ENCODE measurements at regions not wholly inside any gene's neighbourhood (a gene's known extent, or its start where the extent isn't known, plus 50 kb on each side); places are given as distances from the start of the nearest gene placed in this dataset.

DNA sequence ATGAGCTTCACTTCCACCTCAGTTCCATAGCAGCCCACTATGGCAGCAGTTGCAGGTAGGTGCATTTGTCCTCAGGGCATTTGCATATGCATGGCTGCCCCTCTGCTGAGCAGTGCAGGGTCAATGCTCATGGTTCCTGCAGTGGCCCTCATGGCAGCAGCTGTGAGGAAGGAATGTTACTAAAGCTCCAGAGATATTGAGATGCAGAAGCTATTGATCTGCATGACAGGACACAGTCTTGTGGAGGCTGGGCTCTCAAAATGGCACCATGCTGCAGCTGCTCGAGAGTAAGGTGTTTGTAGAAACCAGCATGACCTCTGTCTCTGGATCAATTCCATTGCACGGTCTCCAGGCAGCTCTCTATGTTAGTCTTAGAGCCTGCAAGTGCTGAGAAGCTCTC, 179.2 kb upstream of the PCDH18 start:
- no peak for DNase-seq (ENCODE audit: low spot score)
- in situ Hi-C loops (cut with HindIII; ENCODE audit: low sequenced_read_pairs): no loop called here

DNA sequence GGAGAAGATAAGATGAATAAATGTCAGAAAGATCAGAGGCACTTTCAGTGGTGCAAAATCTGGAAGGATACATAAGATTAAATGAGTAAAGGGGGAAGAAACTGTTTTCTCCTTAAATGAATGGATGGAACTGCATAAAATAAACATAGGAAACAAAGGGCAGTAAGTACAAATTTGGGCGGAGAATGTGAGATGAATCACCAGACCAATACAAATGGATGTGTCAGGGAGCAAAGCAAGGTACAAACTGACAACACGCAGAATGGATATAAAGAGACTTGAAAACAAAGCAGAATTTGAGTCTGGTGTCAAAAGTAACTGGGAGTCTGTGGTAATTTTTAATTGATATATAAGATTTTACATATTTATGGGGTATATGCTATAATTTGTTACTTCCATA, 175.3 kb upstream of the PCDH18 start:
- in situ Hi-C loops (cut with HindIII; ENCODE audit: low sequenced_read_pairs): no loop called here
- DNase-seq (ENCODE audit: low spot score): no peak

DNA sequence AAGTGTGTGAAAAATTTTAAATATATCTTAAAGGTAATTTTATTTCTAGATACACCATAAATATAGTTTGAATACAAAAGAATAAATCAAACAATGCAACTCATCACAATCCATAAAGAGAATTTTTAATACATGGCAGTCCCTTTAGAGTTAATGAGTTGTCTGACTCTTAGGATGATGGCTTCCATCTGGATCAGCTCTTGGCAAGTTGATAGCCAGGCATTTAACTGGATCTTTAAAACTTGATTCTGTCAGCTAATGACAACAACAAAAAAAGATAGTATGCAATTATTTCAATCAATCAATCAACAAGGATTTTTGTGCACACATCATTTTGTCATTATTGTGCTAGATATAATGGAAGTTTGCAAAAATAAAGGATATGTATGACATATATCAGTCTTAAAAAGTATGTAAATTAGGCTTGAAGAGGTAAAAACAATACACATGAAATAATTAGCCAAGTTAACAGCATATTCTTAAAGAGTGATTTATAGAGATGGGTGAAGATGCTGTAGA, 174.9 kb upstream of the PCDH18 start:
- DNase-seq (ENCODE audit: low spot score): no peak
- in situ Hi-C loops (cut with HindIII; ENCODE audit: low sequenced_read_pairs): no loop called here

DNA sequence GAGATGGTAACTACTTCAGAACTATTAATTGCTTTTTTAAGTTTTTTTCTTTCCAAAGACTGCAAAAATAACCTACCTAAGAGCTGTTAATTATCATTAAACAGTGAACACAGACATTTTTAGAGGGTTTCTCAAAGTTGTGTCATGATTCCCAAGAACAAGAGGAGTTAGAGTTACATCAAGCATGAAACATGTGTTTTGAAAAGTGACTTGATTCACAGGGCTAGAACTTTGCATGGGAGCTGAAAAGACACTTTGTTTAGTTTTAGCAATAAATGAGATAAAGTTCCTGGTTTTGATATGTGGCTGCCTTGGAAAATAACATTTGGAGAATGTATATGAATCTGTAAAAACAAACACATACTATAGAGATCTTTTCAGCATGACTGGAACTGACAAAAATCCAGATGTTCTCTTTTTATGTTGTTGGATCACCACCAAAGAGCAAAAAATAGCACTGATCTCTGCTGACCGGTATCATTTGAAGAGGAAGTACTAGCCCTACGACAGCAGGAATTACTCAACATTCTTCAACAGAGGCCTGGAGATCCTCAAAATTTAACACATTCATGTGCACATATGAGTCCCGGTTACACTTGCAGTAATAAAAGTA, 173.0 kb upstream of the PCDH18 start:
- DNase-seq (ENCODE audit: low spot score): no peak
- in situ Hi-C loops (cut with HindIII; ENCODE audit: low sequenced_read_pairs): no loop called here

DNA sequence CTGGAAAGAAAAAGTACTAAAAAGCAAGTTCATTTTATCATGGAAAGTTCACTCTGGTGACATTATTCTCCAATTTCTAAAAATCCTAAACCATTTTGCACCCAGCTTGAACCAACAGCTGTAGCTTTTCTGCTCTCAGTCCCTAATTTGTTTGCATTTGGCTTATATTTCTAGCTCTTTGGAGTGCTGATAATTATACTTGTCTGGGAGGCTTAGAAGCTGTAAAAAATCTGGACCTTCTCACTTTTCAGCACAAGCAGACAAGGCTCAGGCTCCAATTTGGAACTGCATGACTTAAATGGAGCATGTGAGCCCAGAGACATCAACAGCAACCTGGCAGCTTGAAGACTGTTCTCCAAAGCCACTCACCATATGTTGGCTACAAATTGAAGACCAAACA, 170.9 kb upstream of the PCDH18 start:
- DNase-seq (ENCODE audit: low spot score): no peak
- in situ Hi-C loops (cut with HindIII; ENCODE audit: low sequenced_read_pairs): no loop called here

DNA sequence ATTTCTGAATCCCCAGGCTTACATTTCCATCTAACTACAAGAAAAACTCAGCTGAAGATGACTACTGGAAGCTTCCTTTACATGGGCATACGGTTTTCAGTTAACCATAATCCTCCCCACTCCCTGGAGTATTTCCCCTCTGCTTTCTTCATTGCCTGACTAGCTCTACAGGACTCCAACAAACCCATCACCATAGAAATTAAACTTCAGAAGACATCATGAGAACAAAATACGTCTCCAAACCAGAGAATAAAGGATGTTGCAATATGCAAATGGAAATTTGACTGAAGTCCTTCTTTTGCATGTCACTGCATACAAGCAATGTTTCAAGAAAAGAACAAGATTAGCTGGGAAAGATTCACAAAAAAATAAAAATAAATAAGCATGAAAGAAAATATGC, 170.2 kb upstream of the PCDH18 start:
- in situ Hi-C loops (cut with HindIII; ENCODE audit: low sequenced_read_pairs): no loop called here

DNA sequence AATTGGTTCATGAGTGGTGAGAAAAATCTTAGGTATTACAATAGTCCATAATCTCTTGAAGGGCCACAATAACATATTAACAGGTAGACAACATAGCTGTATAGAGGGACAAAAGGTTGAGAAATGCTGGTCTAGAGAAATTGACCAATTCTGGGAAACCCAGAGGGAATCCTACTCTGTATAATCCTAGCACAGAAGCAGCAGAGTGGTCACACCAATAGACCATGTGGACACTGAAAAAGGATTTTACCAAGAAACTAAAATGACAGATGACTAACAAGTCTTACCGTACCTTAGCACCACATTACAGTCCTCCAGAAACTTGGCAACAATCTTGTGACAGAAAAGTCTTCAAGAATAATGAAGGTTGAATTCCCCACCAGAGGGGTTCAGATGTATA, 169.1 kb upstream of the PCDH18 start:
- in situ Hi-C loops (cut with HindIII; ENCODE audit: low sequenced_read_pairs): no loop called here
- DNase-seq (ENCODE audit: low spot score): no peak

More for the DNA sequence above, 170.2 kb upstream of the PCDH18 start:
- no peak for DNase-seq (ENCODE audit: low spot score)

- DNase-seq (ENCODE audit: low spot score): no peak
- in situ Hi-C loops (cut with HindIII; ENCODE audit: low sequenced_read_pairs): no loop called here
These were observed 168.5 kb upstream of the PCDH18 start for GRCh38 chr4:137700751-137701150.

DNA sequence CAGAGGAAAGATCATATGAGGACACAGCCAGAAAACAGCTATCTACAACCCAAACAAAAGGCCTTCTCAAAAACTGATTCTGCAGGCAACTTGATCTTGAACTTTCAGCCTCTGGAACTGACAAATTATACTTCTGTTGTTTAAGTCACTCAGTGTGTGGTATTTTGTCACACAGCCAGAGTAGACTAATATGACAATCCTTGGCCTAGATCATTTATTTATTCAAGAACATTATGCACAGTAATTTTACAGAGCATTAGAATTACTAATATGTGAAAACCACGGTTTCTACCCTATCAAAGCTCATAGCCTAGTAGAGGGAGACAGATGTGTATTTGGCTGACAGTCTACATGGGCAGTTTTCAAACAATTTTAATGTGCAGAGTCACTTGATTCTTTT, 167.8 kb upstream of the PCDH18 start:
- no peak for DNase-seq (ENCODE audit: low spot score)
- in situ Hi-C loops (cut with HindIII; ENCODE audit: low sequenced_read_pairs): no loop called here

DNA sequence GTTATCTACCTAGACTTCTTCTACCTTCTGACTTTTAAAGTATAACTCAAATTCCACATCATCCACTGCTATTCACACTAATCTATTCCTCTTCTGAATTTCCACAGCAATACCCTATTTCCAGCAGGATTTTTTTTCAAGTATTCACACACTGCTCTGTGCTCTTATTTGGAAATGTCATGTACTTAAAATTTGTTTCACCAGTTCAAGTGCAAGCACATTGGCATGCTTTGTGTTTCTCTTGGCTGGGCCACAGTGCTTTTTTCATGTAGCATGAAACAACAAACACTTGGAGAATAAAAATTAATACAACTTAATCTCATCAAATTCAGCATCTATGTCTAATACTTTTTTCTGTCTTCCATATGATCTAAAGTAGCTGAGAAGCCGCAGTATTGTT, 161.8 kb upstream of the PCDH18 start:
- no peak for DNase-seq (ENCODE audit: low spot score)
- in situ Hi-C loops (cut with HindIII; ENCODE audit: low sequenced_read_pairs): no loop called here

GRCh38 chr4:137693641-137694040, 161.3 kb upstream of the PCDH18 start:
- in situ Hi-C loops (cut with HindIII; ENCODE audit: low sequenced_read_pairs): no loop called here
- no peak for DNase-seq (ENCODE audit: low spot score)

GRCh38 chr4:137692205-137692604, 159.9 kb upstream of the PCDH18 start:
- DNase-seq (ENCODE audit: low spot score): no peak
- in situ Hi-C loops (cut with HindIII; ENCODE audit: low sequenced_read_pairs): no loop called here

DNA sequence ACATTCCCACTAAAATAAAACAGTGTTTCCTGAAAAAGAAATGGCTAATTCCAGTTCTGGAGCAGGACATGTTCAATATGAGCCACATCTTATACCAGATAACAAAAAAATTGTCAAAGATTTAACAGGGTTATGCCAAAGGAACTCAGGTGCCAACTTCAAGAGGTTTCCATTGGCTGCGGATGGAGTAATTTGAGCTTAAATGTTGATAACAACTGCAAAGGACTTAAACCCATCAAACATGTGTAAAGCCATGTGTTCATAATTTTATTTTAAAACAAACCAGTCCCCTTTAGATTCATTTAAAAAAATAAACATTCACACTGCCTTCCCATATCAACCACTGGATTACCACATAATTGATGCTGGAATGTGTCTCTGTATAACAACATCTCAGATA, 156.4 kb upstream of the PCDH18 start:
- in situ Hi-C loops (cut with HindIII; ENCODE audit: low sequenced_read_pairs): no loop called here
- no peak for DNase-seq (ENCODE audit: low spot score)

GRCh38 chr4:137685357-137685756, 153.1 kb upstream of the PCDH18 start:
- DNase-seq (ENCODE audit: low spot score): no peak
- in situ Hi-C loops (cut with HindIII; ENCODE audit: low sequenced_read_pairs): no loop called here

DNA sequence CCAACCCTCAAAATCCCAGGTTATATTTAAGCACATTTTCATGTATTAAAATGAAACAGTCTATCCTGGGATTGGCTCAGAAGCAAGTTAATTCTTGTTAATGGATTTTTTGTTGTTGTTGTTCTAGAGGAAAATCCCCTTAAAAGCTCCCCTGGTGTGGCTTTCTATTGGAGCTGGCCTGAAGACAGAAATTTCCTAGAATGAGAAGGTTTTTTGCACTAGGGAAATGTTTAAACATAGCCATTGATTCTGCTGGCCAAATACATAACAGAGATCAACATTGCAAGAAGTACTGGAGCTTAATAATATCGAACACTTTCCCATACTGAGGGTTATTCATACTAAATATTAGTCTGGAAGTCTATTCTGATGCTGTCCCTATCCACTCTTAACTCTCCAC, 148.8 kb upstream of the PCDH18 start:
- no peak for DNase-seq (ENCODE audit: low spot score)
- in situ Hi-C loops (cut with HindIII; ENCODE audit: low sequenced_read_pairs): no loop called here

DNA sequence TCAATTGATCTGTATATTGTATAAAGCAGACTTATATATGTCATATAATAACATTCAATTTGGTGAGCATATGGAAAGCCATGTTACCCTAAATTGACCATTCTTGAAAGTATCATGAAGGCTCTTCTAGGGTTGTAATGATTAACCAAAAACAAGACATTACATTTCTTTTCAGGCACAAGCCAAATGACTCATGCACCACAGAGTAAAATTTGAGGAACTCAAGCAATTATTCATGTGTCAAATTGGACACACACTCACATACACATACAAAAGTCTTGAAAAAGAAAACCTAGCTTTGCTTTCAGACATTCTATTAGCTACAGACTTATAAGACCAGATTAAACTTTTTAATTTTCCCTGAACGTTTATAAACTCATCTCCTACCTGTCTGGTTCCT, 146.5 kb upstream of the PCDH18 start:
- in situ Hi-C loops (cut with HindIII; ENCODE audit: low sequenced_read_pairs): no loop called here
- no peak for DNase-seq (ENCODE audit: low spot score)

GRCh38 chr4:137677863-137678262, 145.6 kb upstream of the PCDH18 start:
- no peak for DNase-seq (ENCODE audit: low spot score)
- in situ Hi-C loops (cut with HindIII; ENCODE audit: low sequenced_read_pairs): no loop called here

- in situ Hi-C loops (cut with HindIII; ENCODE audit: low sequenced_read_pairs): no loop called here
- DNase-seq (ENCODE audit: low spot score): no peak
These were observed 144.2 kb upstream of the PCDH18 start for GRCh38 chr4:137676357-137676998.

GRCh38 chr4:137674066-137674465, 141.8 kb upstream of the PCDH18 start:
- in situ Hi-C loops (cut with HindIII; ENCODE audit: low sequenced_read_pairs): no loop called here
- no peak for DNase-seq (ENCODE audit: low spot score)

DNA sequence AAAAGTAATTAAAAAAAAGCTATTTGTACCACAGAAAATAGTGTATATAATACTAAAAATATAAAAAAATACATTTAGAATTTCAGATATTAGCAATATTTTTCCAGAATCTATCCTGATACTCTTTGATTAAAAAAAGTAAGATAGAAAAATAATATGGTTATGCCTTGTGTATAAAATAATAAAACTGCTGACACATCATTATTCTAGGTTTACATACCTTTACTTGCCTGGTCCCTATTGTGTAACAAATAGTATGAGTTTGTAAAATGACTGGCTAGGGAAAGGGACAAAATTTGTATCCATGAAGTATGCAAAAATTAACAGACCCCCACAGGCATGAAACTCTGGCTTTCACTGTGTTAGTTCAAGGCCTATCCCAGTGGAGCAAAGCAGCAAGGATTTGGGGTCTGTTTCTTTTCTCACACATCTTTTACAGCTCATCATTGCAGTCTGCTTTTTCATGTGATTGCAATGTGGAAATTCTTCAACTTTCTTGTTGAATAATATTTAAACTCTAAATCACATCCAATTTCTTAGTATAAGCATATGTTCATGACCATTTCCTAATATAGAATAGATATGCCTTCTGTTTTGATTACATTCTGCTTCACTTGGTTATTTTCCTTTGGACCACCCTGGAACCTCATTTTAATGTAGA, 136.7 kb upstream of the PCDH18 start:
- in situ Hi-C loops (cut with HindIII; ENCODE audit: low sequenced_read_pairs): no loop called here
- no peak for DNase-seq (ENCODE audit: low spot score)

GRCh38 chr4:137664416-137664815, 132.1 kb upstream of the PCDH18 start:
- in situ Hi-C loops (cut with HindIII; ENCODE audit: low sequenced_read_pairs): no loop called here
- no peak for DNase-seq (ENCODE audit: low spot score)

Measured in G401 (cell line).